A673 (cell line): ENCODE measurements at regions not wholly inside any gene's neighbourhood (a gene's known extent, or its start where the extent isn't known, plus 50 kb on each side); places are given as distances from the start of the nearest gene placed in this dataset.
A peak's percentile ranks its signal among the peaks of the same experiment; 100 is the strongest.

Experiments
- BruUV-seq: library from RNA; stranded (reverse); fragments of 400-500 nt; replicated peaks from 2 replicates; lab custom pipeline; 2021; lab: Mats Ljungman, UMichigan
- CTCF ChIA-PET: fragments of 300-600 bp; sonication (Branson Sonifier 250); formaldehyde crosslinking; loops from one replicate; lab custom pipeline; 2022; ENCODE audit warnings: antibody characterized with exemption; lab: Charles Lee
- POLR2A ChIA-PET: fragments of 300-600 bp; sonication (Branson Sonifier 250); formaldehyde crosslinking; loops from one replicate; lab custom pipeline; 2022; ENCODE audit warnings: antibody characterized with exemption; ENCODE audit not compliant: low non-redundant PET; lab: Charles Lee
- DNase-seq: peaks from one replicate; pipeline ENCODE4 v3.0.0-alpha.2; 2015; ENCODE audit warnings: low spot score
- H3K27ac ChIP-seq: fragments of 200-600 bp; sonication (generic); 2 replicates; pipeline ENCODE4 v1.5.1; 2016; ENCODE audit warnings: mixed run types, low read depth, mild to moderate bottlenecking, mixed read lengths, antibody characterized with exemption, low read length; ENCODE audit not compliant: poor library complexity, severe bottlenecking
- H3K27me3 ChIP-seq: fragments of 200-600 bp; sonication (generic); replicated peaks from 2 replicates; pipeline ENCODE4 v1.6.1; 2017; ENCODE audit warnings: mixed run types, low read depth, mild to moderate bottlenecking, mixed read lengths, antibody characterized with exemption, low read length; ENCODE audit not compliant: insufficient read depth, poor library complexity
- H3K36me3 ChIP-seq: fragments of 200-600 bp; sonication (generic); 2 replicates; pipeline ENCODE4 v1.6.1; 2016; ENCODE audit warnings: mixed run types, mild to moderate bottlenecking, mixed read lengths, antibody characterized with exemption, low read length; ENCODE audit not compliant: insufficient read depth, poor library complexity, severe bottlenecking
- H3K4me1 ChIP-seq: fragments of 200-600 bp; sonication (generic); 2 replicates; pipeline ENCODE4 v1.6.1; 2017; ENCODE audit warnings: mixed run types, mild to moderate bottlenecking, mixed read lengths, antibody characterized with exemption, low read length; ENCODE audit not compliant: insufficient read depth, poor library complexity, severe bottlenecking
- H3K4me3 ChIP-seq: fragments of 200-600 bp; sonication (generic); 2 replicates; pipeline ENCODE4 v1.5.1; 2016; ENCODE audit warnings: low read depth, mixed run types, mild to moderate bottlenecking, mixed read lengths, low read length; ENCODE audit not compliant: poor library complexity, severe bottlenecking
- H3K9me3 ChIP-seq: fragments of 200-600 bp; sonication (generic); 2 replicates; pipeline ENCODE4 v1.6.1; 2016; ENCODE audit warnings: mixed run types, low read depth, mild to moderate bottlenecking, mixed read lengths, antibody characterized with exemption, low read length; ENCODE audit not compliant: poor library complexity, severe bottlenecking
- CTCF ChIP-seq: fragments of 300-800, 200-600 bp; sonication (generic); conservative IDR thresholded peaks from 2 replicates; pipeline ENCODE4 v1.5.1; 2017; ENCODE audit warnings: low read depth, mild to moderate bottlenecking, antibody characterized with exemption, low read length, moderate library complexity, mixed read lengths
- EZH2 ChIP-seq: fragments of 200-600 bp; sonication (generic); IDR thresholded peaks from 2 replicates; pipeline ENCODE4 v1.6.1; 2017; ENCODE audit warnings: borderline replicate concordance, low read depth, mild to moderate bottlenecking, mixed read lengths, antibody characterized with exemption, low read length; ENCODE audit not compliant: poor library complexity, severe bottlenecking
- intact Hi-C: fragments of 100-400 bp; cut with micrococcal nuclease; formaldehyde crosslinking; loops from one replicate; pipeline ENCODE4 v1.10.0; 2022; ENCODE audit not compliant: unreplicated experiment

- no peaks in the 10 kb centered on the region for H3K4me1 ChIP-seq
- ChIA-PET CTCF (no interaction called here), POLR2A (no interaction called here)
- TF ChIP-seq CTCF: no peak
- no peak for TF ChIP-seq EZH2
- no peaks in the 10 kb centered on the region for H3K36me3 ChIP-seq
- intact Hi-C loops: no loop called here
- no TSS peak for BruUV-seq
- peak; percentile 23 for DNase-seq
- H3K27me3 ChIP-seq: peaks cover 4% of the 10 kb centered on the region
- H3K9me3 ChIP-seq: no peaks in the 10 kb centered on the region
- no peak overlapping the region for H3K4me3 ChIP-seq
- no peak overlapping the region for H3K27ac ChIP-seq
These were observed 196.9 kb upstream of the SLC24A3 start for GRCh38 chr20:19015351-19016139.

GRCh38 chr20:19016140-19016497 lies 196.3 kb upstream of the SLC24A3 start:
- no TSS peak for BruUV-seq
- DNase-seq: no peak
- Histone ChIP-seq H3K27ac (no peak overlapping the region), H3K9me3 (no peaks in the 10 kb centered on the region), H3K4me1 (no peaks in the 10 kb centered on the region), H3K4me3 (no peak overlapping the region), H3K36me3 (no peaks in the 10 kb centered on the region), H3K27me3 (no peaks in the 10 kb centered on the region)
- intact Hi-C loops: no loop called here
- TF ChIP-seq CTCF: no peak
- TF ChIP-seq EZH2: no peak
- ChIA-PET CTCF (no interaction called here), POLR2A (no interaction called here)

- ChIA-PET POLR2A (no interaction called here), CTCF (no interaction called here)
- BruUV-seq: no TSS peak
- Histone ChIP-seq H3K27me3 (no peaks in the 10 kb centered on the region), H3K4me3 (no peak overlapping the region), H3K9me3 (no peaks in the 10 kb centered on the region), H3K36me3 (no peaks in the 10 kb centered on the region), H3K27ac (no peak overlapping the region), H3K4me1 (no peaks in the 10 kb centered on the region)
- DNase-seq: no peak
- intact Hi-C loops: no loop called here
- TF ChIP-seq EZH2 (no peak), CTCF (no peak)
These were observed 195.2 kb upstream of the SLC24A3 start for GRCh38 chr20:19017104-19017690.
